Right atrium auricular region (tissue), 2 donors: ENCODE measurements at regions not wholly inside any gene's neighbourhood (a gene's known extent, or its start where the extent isn't known, plus 50 kb on each side); places are given as distances from the start of the nearest gene placed in this dataset.

ENCODE experiments used
- DNase-seq: peaks from one replicate; pipeline ENCODE4 v3.0.0-alpha.2; 2019; ENCODE audit warnings: low spot score
- H3K27ac ChIP-seq, 2 donors: fragments of 200-600 bp; sonication (generic); 1 replicate in 1 of 2; 2 replicates in 1 of 2; pipeline ENCODE4 v1.5.1; 2016 to 2019
- H3K27me3 ChIP-seq, 2 donors: fragments of 200-600 bp; sonication (generic); one replicate each; pipeline versions ENCODE4 v1.5.1 to v1.6.0; 2017 to 2019
- H3K36me3 ChIP-seq: fragments of 200-600 bp; sonication (generic); one replicate; pipeline ENCODE4 v1.5.1; 2016
- H3K4me1 ChIP-seq, 2 donors: fragments of 200-600 bp; sonication (generic); one replicate each; pipeline versions ENCODE4 v1.5.1 to v1.6.0; 2017 to 2019
- H3K4me3 ChIP-seq, 2 donors: fragments of 200-600 bp; sonication (generic); 1 replicate in 1 of 2; 2 replicates in 1 of 2; pipeline ENCODE4 v1.5.1; 2017 to 2019; ENCODE audit warnings: mild to moderate bottlenecking in 1 of 2, moderate library complexity in 1 of 2
- H3K9me3 ChIP-seq, 2 donors: fragments of 200-600 bp; sonication (generic); one replicate each; pipeline ENCODE4 v1.5.1; 2019
- CTCF ChIP-seq, 2 donors: fragments of 200-600 bp; sonication (generic); IDR thresholded peaks; one replicate each; pipeline ENCODE4 v1.5.1; 2019; ENCODE audit warnings: antibody characterized with exemption in 2 of 2

DNA sequence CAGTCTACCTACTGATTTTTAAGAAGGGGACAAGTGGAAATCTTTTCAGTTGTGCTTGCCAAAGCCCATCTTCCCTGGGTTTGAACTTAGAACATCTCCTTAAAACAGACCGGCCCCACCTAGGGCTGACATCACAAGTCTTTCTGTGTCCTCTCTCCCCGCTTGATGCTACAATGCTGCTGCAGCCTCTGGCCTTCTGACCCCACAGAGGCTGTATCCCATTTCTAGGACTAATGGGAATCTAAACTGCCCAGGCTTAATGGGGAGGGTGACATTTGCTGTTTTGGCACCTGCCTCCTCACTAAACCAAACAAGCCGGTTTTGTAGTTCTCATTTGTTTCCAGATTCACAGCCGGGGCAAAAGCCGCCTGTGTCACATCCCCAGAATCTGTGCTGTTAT lies 121.3 kb upstream of the CADM1 start:
- no peak overlapping the region for H3K27ac ChIP-seq
- H3K9me3 ChIP-seq: no peaks in the 10 kb centered on the region
- no peaks in the 10 kb centered on the region for H3K36me3 ChIP-seq
- H3K27me3 ChIP-seq: no peaks in the 10 kb centered on the region
- no peak for DNase-seq
- H3K4me1 ChIP-seq: peaks cover 0 to 14% of the 10 kb centered on the region in 2 donors
- no peak for TF ChIP-seq CTCF (IDR thresholded peaks at IDR 0.05)
- H3K4me3 ChIP-seq: no peak overlapping the region

GRCh38 chr11:115624065-115624464 lies 119.8 kb upstream of the CADM1 start:
- Histone ChIP-seq H3K27ac (peak overlapping the region in 1 of 2 donors; percentile 74), H3K36me3 (no peaks in the 10 kb centered on the region)

GRCh38 chr11:115623021-115623451 lies 118.8 kb upstream of the CADM1 start:
- TF ChIP-seq CTCF (IDR thresholded peaks at IDR 0.05): no peak
- Histone ChIP-seq H3K27ac (peak overlapping the region; percentile 74 to 80), H3K27me3 (no peaks in the 10 kb centered on the region), H3K4me1 (peaks cover 0 to 14% of the 10 kb centered on the region in 2 donors), H3K36me3 (no peaks in the 10 kb centered on the region), H3K4me3 (no peak overlapping the region), H3K9me3 (no peaks in the 10 kb centered on the region)
- peak; percentile 91 for DNase-seq

More at GRCh38 chr11:115624065-115624464, 119.8 kb upstream of the CADM1 start:
- no peak for DNase-seq
- no peak for TF ChIP-seq CTCF (IDR thresholded peaks at IDR 0.05)
- Histone ChIP-seq H3K4me3 (no peak overlapping the region), H3K4me1 (peaks cover 0 to 14% of the 10 kb centered on the region in 2 donors), H3K9me3 (no peaks in the 10 kb centered on the region), H3K27me3 (no peaks in the 10 kb centered on the region)

DNA sequence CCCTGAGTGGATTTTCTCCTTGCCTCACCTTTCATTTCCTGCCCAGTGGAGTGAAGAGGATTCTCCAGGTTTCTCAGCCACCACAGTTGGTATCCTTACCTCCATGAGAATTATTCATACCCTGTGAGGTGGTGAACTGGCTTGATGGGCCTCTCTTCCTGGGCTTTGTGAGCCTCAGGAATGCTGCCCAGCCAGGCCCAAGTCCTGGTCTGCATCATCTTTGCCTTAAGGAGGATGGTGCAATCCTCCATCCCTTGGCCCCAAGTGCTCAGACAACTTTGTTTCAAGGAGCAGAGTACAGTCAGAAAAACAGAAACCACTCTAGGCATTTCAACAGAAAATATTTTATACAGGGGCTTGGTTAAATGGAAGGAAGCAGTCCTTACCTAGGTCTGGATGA lies 114.2 kb upstream of the CADM1 start:
- peaks cover 0 to 28% of the 10 kb centered on the region in 2 donors for H3K4me1 ChIP-seq
- TF ChIP-seq CTCF (IDR thresholded peaks at IDR 0.05): no peak
- no peak for DNase-seq
- no peaks in the 10 kb centered on the region for H3K36me3 ChIP-seq
- H3K9me3 ChIP-seq: no peaks in the 10 kb centered on the region
- H3K27me3 ChIP-seq: no peaks in the 10 kb centered on the region
- no peak overlapping the region for H3K27ac ChIP-seq
- H3K4me3 ChIP-seq: no peak overlapping the region

- no peak overlapping the region for H3K4me3 ChIP-seq
- H3K36me3 ChIP-seq: no peaks in the 10 kb centered on the region
- TF ChIP-seq CTCF (IDR thresholded peaks at IDR 0.05): no peak
- peaks cover 0 to 21% of the 10 kb centered on the region in 2 donors for H3K4me1 ChIP-seq
- no peaks in the 10 kb centered on the region for H3K9me3 ChIP-seq
- DNase-seq: no peak
- H3K27me3 ChIP-seq: no peaks in the 10 kb centered on the region
- no peak overlapping the region for H3K27ac ChIP-seq
Measured at GRCh38 chr11:115617767-115618166, 113.6 kb upstream of the CADM1 start.

DNA sequence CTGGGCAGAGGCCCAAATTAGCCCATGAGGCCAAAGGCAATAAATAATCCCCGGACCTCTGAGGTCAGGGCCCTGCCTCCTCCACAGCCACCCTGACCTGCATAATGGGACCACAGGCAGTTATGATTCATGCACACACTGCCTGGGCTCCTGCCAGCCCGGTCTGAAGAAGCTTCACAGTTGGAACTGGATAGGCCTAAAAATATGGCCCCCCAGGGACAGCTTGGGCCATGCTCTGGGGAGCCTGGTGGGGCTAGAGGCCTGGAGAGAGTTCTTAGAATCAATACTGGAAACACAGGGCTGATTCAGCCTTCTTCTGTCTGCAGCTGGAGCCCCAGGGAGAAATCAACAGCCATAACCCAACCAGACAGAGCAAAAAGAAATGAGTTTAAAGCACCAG lies 112.8 kb upstream of the CADM1 start:
- no peaks in the 10 kb centered on the region for H3K9me3 ChIP-seq
- H3K4me3 ChIP-seq: no peak overlapping the region
- DNase-seq: no peak
- no peaks in the 10 kb centered on the region for H3K27me3 ChIP-seq
- no peak overlapping the region for H3K27ac ChIP-seq
- TF ChIP-seq CTCF (IDR thresholded peaks at IDR 0.05): no peak
- no peaks in the 10 kb centered on the region for H3K36me3 ChIP-seq
- H3K4me1 ChIP-seq: peaks cover 0 to 21% of the 10 kb centered on the region in 2 donors
